H9 (cell line): ENCODE measurements at regions not wholly inside any gene's neighbourhood (a gene's known extent, or its start where the extent isn't known, plus 50 kb on each side); places are given as distances from the start of the nearest gene placed in this dataset.

Source experiments
- DNase-seq: peaks from one replicate; pipeline ENCODE4 v3.0.0-alpha.2; 2017
- H2AFZ ChIP-seq: one replicate; pipeline ENCODE4 v1.6.1; 2013; ENCODE audit warnings: mild to moderate bottlenecking, low read length, control low read depth, moderate library complexity
- H2AK5ac ChIP-seq: 2 replicates; pipeline ENCODE4 v1.6.1; 2013; ENCODE audit warnings: low read length, control low read depth, mixed read lengths; ENCODE audit not compliant: insufficient read length
- H2BK120ac ChIP-seq: one replicate; pipeline ENCODE4 v1.6.1; 2013; ENCODE audit warnings: low read depth, mild to moderate bottlenecking, low read length, control low read depth, inconsistent platforms; ENCODE audit not compliant: poor library complexity, severe bottlenecking
- H2BK12ac ChIP-seq: 2 replicates; pipeline ENCODE4 v1.6.1; 2013; ENCODE audit warnings: low read length, control low read depth, mixed read lengths, low read depth; ENCODE audit not compliant: insufficient read length
- H2BK15ac ChIP-seq: 2 replicates; pipeline ENCODE4 v1.6.1; 2013; ENCODE audit warnings: low read depth, low read length, control low read depth
- H2BK20ac ChIP-seq: one replicate; pipeline ENCODE4 v1.6.1; 2013; ENCODE audit warnings: low read depth, mild to moderate bottlenecking, low read length, control low read depth, inconsistent platforms; ENCODE audit not compliant: poor library complexity, severe bottlenecking
- H2BK5ac ChIP-seq: 2 replicates; pipeline ENCODE4 v1.6.1; 2013; ENCODE audit warnings: low read length, control low read depth, mixed read lengths; ENCODE audit not compliant: insufficient read length
- H3K14ac ChIP-seq: 2 replicates; pipeline ENCODE4 v1.6.1; 2013; ENCODE audit warnings: low read length, control low read depth; ENCODE audit not compliant: insufficient read depth
- H3K18ac ChIP-seq: 2 replicates; pipeline ENCODE4 v1.6.1; 2013; ENCODE audit warnings: low read depth, mild to moderate bottlenecking, mixed read lengths, low read length, control low read depth; ENCODE audit not compliant: insufficient read length
- H3K23ac ChIP-seq: 2 replicates; pipeline ENCODE4 v1.6.1; 2013; ENCODE audit warnings: low read length, control low read depth, mixed read lengths, low read depth; ENCODE audit not compliant: insufficient read length
- H3K23me2 ChIP-seq: 2 replicates; pipeline ENCODE4 v1.6.1; 2013; ENCODE audit warnings: low read depth, mild to moderate bottlenecking, mixed read lengths, low read length, control low read depth; ENCODE audit not compliant: insufficient read length, poor library complexity, severe bottlenecking
- H3K27ac ChIP-seq: 2 replicates; pipeline ENCODE4 v1.5.1; 2013; ENCODE audit warnings: low read length, control low read depth, mixed read lengths, low read depth; ENCODE audit not compliant: insufficient read length
- H3K27me3 ChIP-seq: 2 replicates; pipeline ENCODE4 v1.6.1; 2013; ENCODE audit warnings: low read length, control low read depth, inconsistent platforms; ENCODE audit not compliant: insufficient read depth
- H3K4ac ChIP-seq: 2 replicates; pipeline ENCODE4 v1.6.1; 2013; ENCODE audit warnings: low read depth, mild to moderate bottlenecking, control low read depth, inconsistent platforms, low read length, moderate library complexity
- H3K4me1 ChIP-seq: 2 replicates; pipeline ENCODE4 v1.6.1; 2013; ENCODE audit warnings: low read length, control low read depth, inconsistent platforms; ENCODE audit not compliant: insufficient read depth
- H3K4me2 ChIP-seq: 2 replicates; pipeline ENCODE4 v1.6.1; 2013; ENCODE audit warnings: low read length, control low read depth, mixed read lengths; ENCODE audit not compliant: insufficient read length, insufficient read depth
- H3K56ac ChIP-seq: 2 replicates; pipeline ENCODE4 v1.6.1; 2013; ENCODE audit warnings: low read depth, mild to moderate bottlenecking, mixed read lengths, low read length, control low read depth; ENCODE audit not compliant: insufficient read length
- H3K79me1 ChIP-seq: 2 replicates; pipeline ENCODE4 v1.6.1; 2013; ENCODE audit warnings: low read depth, mild to moderate bottlenecking, moderate library complexity, low read length, control low read depth, inconsistent platforms; ENCODE audit not compliant: insufficient read depth, poor library complexity, severe bottlenecking
- H3K79me2 ChIP-seq: 2 replicates; pipeline ENCODE4 v1.6.1; 2013; ENCODE audit warnings: low read length, control low read depth, inconsistent platforms; ENCODE audit not compliant: insufficient read depth
- H3K9ac ChIP-seq: 2 replicates; pipeline ENCODE4 v1.6.1; 2013; ENCODE audit warnings: low read length, control low read depth, mixed read lengths; ENCODE audit not compliant: insufficient read length; ENCODE audit errors: extremely low read depth
- H3K9me3 ChIP-seq: one replicate; pipeline ENCODE4 v1.6.1; 2013; ENCODE audit warnings: low read depth, low read length, inconsistent platforms; ENCODE audit not compliant: control insufficient read depth
- H3T11ph ChIP-seq: one replicate; pipeline ENCODE4 v1.6.1; 2013; ENCODE audit warnings: mild to moderate bottlenecking, low read length, control low read depth, inconsistent platforms
- H4K20me1 ChIP-seq: one replicate; pipeline ENCODE4 v1.6.1; 2013; ENCODE audit not compliant: control insufficient read depth, insufficient read length, insufficient read depth
- H4K5ac ChIP-seq: 2 replicates; pipeline ENCODE4 v1.6.1; 2013; ENCODE audit warnings: low read depth, mild to moderate bottlenecking, mixed read lengths, low read length, control low read depth; ENCODE audit not compliant: insufficient read length
- H4K8ac ChIP-seq: replicated peaks from 2 replicates; pipeline ENCODE4 v1.6.1; 2013; ENCODE audit warnings: low read length, control low read depth, mixed read lengths, low read depth; ENCODE audit not compliant: insufficient read length
- H4K91ac ChIP-seq: 2 replicates; pipeline ENCODE4 v1.6.1; 2013; ENCODE audit warnings: low read depth, mild to moderate bottlenecking, moderate library complexity, mixed read lengths, low read length, control low read depth; ENCODE audit not compliant: insufficient read length
- H3K27ac Mint-ChIP-seq, 3 experiments: 2 replicates in 2 of 3; 3 replicates in 1 of 3; pipeline ENCODE4 v1.8.0; 2020 to 2021; ENCODE audit warnings: mixed read lengths in 3 of 3, mild to moderate bottlenecking in 1 of 3, moderate library complexity in 1 of 3
- H3K27me3 Mint-ChIP-seq: 2 replicates; pipeline ENCODE4 v1.8.0; 2021; ENCODE audit warnings: low read depth, mild to moderate bottlenecking, moderate library complexity, mixed read lengths
- H3K36me3 Mint-ChIP-seq, 3 experiments: 2 replicates in 2 of 3; 3 replicates in 1 of 3; pipeline ENCODE4 v1.8.0; 2020 to 2021; ENCODE audit warnings: low read depth in 3 of 3, mixed read lengths in 3 of 3; ENCODE audit not compliant: insufficient read depth in 1 of 3
- H3K4me1 Mint-ChIP-seq, 2 experiments: 2 replicates each; pipeline ENCODE4 v1.8.0; 2020; ENCODE audit warnings: mixed read lengths in 2 of 2
- H3K4me3 Mint-ChIP-seq, 2 experiments: 2 replicates in 1 of 2; 3 replicates in 1 of 2; pipeline ENCODE4 v1.8.0; 2020 to 2021; ENCODE audit warnings: mild to moderate bottlenecking in 2 of 2, mixed read lengths in 2 of 2, moderate library complexity in 1 of 2
- H3K9me3 Mint-ChIP-seq, 2 experiments: 2 replicates in 1 of 2; 3 replicates in 1 of 2; pipeline ENCODE4 v1.8.0; 2020; ENCODE audit warnings: mild to moderate bottlenecking in 2 of 2, mixed read lengths in 2 of 2, moderate library complexity in 1 of 2
- WGBS: extraction: QIAGEN DNeasy Blood & Tissue Kit; methylation state at CpG from one replicate; pipeline ENCODE4 v1.1.7; 2013; ENCODE audit warnings: missing lambda C conversion rate, low lambda C conversion rate, mixed read lengths; ENCODE audit not compliant: insufficient read length; ENCODE audit errors: extremely low coverage; 5-methylcytosine and 5-hydroxymethylcytosine counted together
- TF ChIP-seq, protein P1 (sequence below): fragments of 200-600 bp; sonication (generic); conservative IDR thresholded peaks from 3 replicates; pipeline ENCODE4 v1.8.0; 2021; ENCODE audit warnings: antibody characterized with exemption, mild to moderate bottlenecking

- no CpG with 5 or more reads among the region's 7 CpGs for WGBS
- H3K79me1 ChIP-seq, result no peaks in the 10 kb centered on the region
- H3T11ph ChIP-seq, result no peak overlapping the region
- no peak overlapping the region for H2AK5ac ChIP-seq
- no peak overlapping the region for H3K56ac ChIP-seq
- H3K23me2 ChIP-seq, result no peaks in the 10 kb centered on the region
- Mint-ChIP-seq H3K9me3 (no peaks in the 10 kb centered on the region; a peak in 1 of 5 replicates), H3K27ac (no peak overlapping the region; a peak in 1 of 7 replicates), H3K36me3 (no peaks in the 10 kb centered on the region; a peak in 1 of 7 replicates), H3K4me3 (no peak overlapping the region), H3K4me1 (peaks cover 0 to 10% of the 10 kb centered on the region in 2 experiments; a peak in 1 of 4 replicates), H3K27me3 (peaks cover 2% of the 10 kb centered on the region)
- no peak overlapping the region for H4K8ac ChIP-seq
- H2AFZ ChIP-seq, result no peak overlapping the region
- H3K27me3 ChIP-seq, result no peaks in the 10 kb centered on the region
- no peak overlapping the region for H3K4ac ChIP-seq
- H4K5ac ChIP-seq, result no peak overlapping the region
- no peak overlapping the region for H3K18ac ChIP-seq
- H3K4me2 ChIP-seq, result no peak overlapping the region
- no peaks in the 10 kb centered on the region for H3K79me2 ChIP-seq
- no peak for DNase-seq
- no peaks in the 10 kb centered on the region for H4K20me1 ChIP-seq
- H2BK120ac ChIP-seq, result no peak overlapping the region
- no peak overlapping the region for H2BK15ac ChIP-seq
- no peak overlapping the region for H2BK20ac ChIP-seq
- no peaks in the 10 kb centered on the region for H3K9me3 ChIP-seq
- H3K23ac ChIP-seq, result no peak overlapping the region
- no peak overlapping the region for H3K27ac ChIP-seq
- no peaks in the 10 kb centered on the region for H3K4me1 ChIP-seq
- H2BK12ac ChIP-seq, result no peak overlapping the region
- H4K91ac ChIP-seq, result no peak overlapping the region
- no peak overlapping the region for H3K9ac ChIP-seq
- TF ChIP-seq, protein P1, sequence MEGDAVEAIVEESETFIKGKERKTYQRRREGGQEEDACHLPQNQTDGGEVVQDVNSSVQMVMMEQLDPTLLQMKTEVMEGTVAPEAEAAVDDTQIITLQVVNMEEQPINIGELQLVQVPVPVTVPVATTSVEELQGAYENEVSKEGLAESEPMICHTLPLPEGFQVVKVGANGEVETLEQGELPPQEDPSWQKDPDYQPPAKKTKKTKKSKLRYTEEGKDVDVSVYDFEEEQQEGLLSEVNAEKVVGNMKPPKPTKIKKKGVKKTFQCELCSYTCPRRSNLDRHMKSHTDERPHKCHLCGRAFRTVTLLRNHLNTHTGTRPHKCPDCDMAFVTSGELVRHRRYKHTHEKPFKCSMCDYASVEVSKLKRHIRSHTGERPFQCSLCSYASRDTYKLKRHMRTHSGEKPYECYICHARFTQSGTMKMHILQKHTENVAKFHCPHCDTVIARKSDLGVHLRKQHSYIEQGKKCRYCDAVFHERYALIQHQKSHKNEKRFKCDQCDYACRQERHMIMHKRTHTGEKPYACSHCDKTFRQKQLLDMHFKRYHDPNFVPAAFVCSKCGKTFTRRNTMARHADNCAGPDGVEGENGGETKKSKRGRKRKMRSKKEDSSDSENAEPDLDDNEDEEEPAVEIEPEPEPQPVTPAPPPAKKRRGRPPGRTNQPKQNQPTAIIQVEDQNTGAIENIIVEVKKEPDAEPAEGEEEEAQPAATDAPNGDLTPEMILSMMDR, result no peak
- H3K14ac ChIP-seq, result no peak overlapping the region
- H2BK5ac ChIP-seq, result no peak overlapping the region
Measured at GRCh38 chr17:77037943-77038342, 102.8 kb upstream of the SEC14L1 start.
